ENCODE measurements at regions not wholly inside any gene's neighbourhood (a gene's known extent, or its start where the extent isn't known, plus 50 kb on each side); places are given as distances from the start of the nearest gene placed in this dataset.
A peak's percentile ranks its signal among the peaks of the same experiment; 100 is the strongest.

DNA sequence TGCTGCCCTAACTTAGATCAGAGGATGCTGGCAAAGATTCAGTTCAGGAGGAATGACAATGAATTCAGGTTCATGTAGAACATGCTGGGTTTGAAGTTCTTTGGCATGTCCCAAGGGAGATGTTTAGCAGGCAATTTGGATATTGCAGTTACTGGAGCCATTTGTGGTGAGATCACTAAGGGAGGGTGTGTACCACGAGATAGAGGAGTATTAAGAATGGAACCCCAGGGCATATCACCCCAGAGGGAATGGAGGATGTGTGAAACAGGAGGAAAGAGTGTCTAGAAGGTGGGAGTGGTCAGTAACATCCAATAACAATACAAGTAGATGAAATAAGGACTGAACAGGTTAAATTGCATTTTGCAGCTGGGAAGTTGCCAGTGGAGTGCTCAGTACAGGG is 87.1 kb downstream of the CCR1 start:
- Histone ChIP-seq H3K27ac (no peak overlapping the region), H3K36me3 (no peaks in the 10 kb centered on the region), H3K4me3 (no peak overlapping the region), H3K9me3 (no peaks in the 10 kb centered on the region), H3K27me3 (peaks cover 0 to 18% (median 0%) of the 10 kb centered on the region in 7 donors), H3K4me1 (peaks cover 0 to 29% (median 0%) of the 10 kb centered on the region in 9 donors)
- WGBS, 2 donors: 43 to 44% methylated on average over 1 of the region's 1 CpG
- ATAC-seq: no peak
- DNase-seq: no peak
- intact Hi-C loops (cut with DNase I): no loop called here
- TF ChIP-seq, protein P1, sequence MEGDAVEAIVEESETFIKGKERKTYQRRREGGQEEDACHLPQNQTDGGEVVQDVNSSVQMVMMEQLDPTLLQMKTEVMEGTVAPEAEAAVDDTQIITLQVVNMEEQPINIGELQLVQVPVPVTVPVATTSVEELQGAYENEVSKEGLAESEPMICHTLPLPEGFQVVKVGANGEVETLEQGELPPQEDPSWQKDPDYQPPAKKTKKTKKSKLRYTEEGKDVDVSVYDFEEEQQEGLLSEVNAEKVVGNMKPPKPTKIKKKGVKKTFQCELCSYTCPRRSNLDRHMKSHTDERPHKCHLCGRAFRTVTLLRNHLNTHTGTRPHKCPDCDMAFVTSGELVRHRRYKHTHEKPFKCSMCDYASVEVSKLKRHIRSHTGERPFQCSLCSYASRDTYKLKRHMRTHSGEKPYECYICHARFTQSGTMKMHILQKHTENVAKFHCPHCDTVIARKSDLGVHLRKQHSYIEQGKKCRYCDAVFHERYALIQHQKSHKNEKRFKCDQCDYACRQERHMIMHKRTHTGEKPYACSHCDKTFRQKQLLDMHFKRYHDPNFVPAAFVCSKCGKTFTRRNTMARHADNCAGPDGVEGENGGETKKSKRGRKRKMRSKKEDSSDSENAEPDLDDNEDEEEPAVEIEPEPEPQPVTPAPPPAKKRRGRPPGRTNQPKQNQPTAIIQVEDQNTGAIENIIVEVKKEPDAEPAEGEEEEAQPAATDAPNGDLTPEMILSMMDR (IDR thresholded peaks at IDR 0.05): no peak

- H3K27ac ChIP-seq: no peak overlapping the region
- peaks cover 0 to 18% (median 0%) of the 10 kb centered on the region in 7 donors for H3K27me3 ChIP-seq
- intact Hi-C loops (cut with DNase I): no loop called here
- H3K4me3 ChIP-seq: no peak overlapping the region
- TF ChIP-seq, protein P1 (IDR thresholded peaks at IDR 0.05): no peak
- DNase-seq: no peak
- 68 to 80% methylated on average over 4 of the region's 4 CpGs for WGBS, 2 donors
- no peak for ATAC-seq
- no peaks in the 10 kb centered on the region for H3K36me3 ChIP-seq
- peaks cover 0 to 37% (median 0%) of the 10 kb centered on the region in 9 donors for H3K4me1 ChIP-seq
- H3K9me3 ChIP-seq: no peaks in the 10 kb centered on the region
Observed at GRCh38 chr3:46119709-46120498, 88.2 kb downstream of the CCR1 start.

DNA sequence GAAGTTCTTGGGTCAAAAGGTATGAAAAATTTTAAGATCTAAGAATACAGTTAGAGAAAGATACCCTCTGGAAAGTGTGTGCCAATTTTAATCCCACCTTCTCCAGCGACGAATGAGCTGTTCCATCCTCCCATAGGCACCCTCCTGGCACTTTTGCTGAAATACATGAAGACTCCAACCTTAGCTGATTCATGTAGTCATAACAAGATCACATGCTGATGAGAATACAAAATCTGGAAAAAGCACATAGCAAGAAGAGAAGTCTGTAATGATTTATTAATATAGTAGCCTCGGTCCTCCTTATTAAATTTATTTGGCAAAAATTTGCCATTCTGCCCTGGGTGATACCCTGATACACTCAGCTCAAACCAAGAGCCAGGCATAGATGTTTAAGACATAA is 88.9 kb downstream of the CCR1 start:
- Histone ChIP-seq H3K27ac (no peak overlapping the region), H3K27me3 (peaks cover 0 to 18% (median 0%) of the 10 kb centered on the region in 7 donors), H3K4me1 (peaks cover 0 to 37% (median 0%) of the 10 kb centered on the region in 9 donors), H3K36me3 (no peaks in the 10 kb centered on the region), H3K9me3 (no peaks in the 10 kb centered on the region), H3K4me3 (no peak overlapping the region)
- WGBS, 2 donors: 74 to 89% methylated on average over 3 of the region's 3 CpGs
- no peak for ATAC-seq
- TF ChIP-seq, protein P1 (IDR thresholded peaks at IDR 0.05): no peak
- DNase-seq: no peak
- intact Hi-C loops (cut with DNase I): no loop called here

DNA sequence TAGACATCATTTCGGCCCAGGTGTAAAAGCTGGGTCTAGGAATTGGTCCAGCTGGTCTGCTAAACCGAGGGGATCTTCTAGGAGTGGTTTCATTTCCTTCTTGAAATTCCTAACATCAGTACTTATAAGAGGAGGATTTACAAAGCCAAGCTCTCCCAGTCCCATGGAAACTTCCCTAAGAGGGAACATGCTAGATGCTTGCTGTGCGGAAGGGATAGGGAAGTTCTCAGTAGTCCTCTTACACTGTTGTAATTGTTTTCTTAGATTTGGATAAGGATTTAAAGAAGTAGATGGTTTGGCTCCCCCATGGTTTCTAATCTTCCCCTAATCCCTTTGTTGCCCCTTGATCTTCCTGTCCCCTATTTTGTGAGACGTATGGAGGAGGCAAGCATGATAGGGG is 89.7 kb upstream of the XCR1 start:
- Histone ChIP-seq H3K4me1 (peaks cover 0 to 38% (median 0%) of the 10 kb centered on the region in 9 donors), H3K27ac (peak overlapping the region in 1 of 10 donors; percentile 51), H3K9me3 (no peaks in the 10 kb centered on the region), H3K27me3 (peaks cover 0 to 14% (median 0%) of the 10 kb centered on the region in 7 donors), H3K36me3 (no peaks in the 10 kb centered on the region), H3K4me3 (no peak overlapping the region)
- TF ChIP-seq, protein P1 (IDR thresholded peaks at IDR 0.05): no peak
- no peak for ATAC-seq
- no peak for DNase-seq
- 83 to 86% methylated on average over 4 of the region's 4 CpGs for WGBS, 2 donors
- intact Hi-C loops (cut with DNase I): no loop called here

Measured in heart right ventricle (tissue), 16 donors.